ENCODE measurements at regions not wholly inside any gene's neighbourhood (a gene's known extent, or its start where the extent isn't known, plus 50 kb on each side); places are given as distances from the start of the nearest gene placed in this dataset.
A peak's percentile ranks its signal among the peaks of the same experiment; 100 is the strongest.

DNA sequence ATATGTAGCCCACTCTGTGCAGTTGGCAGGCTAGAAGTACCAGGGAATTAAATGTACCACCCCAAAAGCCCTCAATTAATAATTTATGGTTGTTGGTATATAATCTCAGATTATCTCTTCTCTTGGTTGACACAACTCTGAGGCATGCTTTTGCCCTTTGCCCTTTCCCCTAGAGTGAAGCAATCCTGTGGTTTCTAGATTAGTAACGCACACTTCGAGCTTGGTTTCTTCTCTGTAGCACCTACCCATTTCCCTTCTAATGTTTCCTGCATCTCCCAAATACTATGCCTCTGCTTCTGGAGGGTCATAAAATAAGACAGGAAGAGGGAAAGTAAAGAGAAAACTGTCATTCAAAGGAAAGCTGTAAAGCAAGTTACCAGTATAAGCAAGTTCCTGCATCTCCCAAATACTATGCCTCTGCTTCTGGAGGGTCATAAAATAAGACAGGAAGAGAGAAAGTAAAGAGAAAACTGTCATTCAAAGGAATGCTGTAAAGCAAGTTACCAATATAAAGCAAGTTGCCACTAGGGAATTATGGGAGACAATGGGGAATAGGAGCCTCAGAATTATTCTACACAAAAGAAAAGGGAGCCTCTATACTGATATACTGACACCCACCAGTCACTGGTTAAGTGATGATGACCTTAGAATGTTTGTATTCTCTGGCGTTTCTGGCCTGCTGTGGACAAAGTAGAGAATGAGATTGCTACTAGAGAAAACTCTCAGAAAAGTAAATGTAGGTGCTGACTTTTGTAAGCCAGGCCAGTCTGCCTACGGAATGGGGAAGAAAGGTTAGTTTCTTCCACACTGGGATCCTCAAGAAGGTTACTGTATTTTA is 862.6 kb upstream of the MAN1A1 start (continued):
- TF ChIP-seq HHEX (CRISPR knock-in tag; IDR thresholded peaks at IDR 0.05) (peak; percentile 85), WIZ (CRISPR knock-in tag; IDR thresholded peaks at IDR 0.05) (no peak), FOXK1 (CRISPR knock-in tag; IDR thresholded peaks at IDR 0.05; ENCODE audit: borderline replicate concordance, low read depth) (no peak), KDM5A (IDR thresholded peaks at IDR 0.05; ENCODE audit: borderline replicate concordance, low read length) (no peak), ZNF546 (CRISPR knock-in tag; conservative IDR thresholded peaks at IDR 0.05) (no peak), ZNF3 (CRISPR knock-in tag; IDR thresholded peaks at IDR 0.05) (no peak), FOSL2 (CRISPR knock-in tag; IDR thresholded peaks at IDR 0.05) (no peak; the same call in 1 of the 2 replicates), PCBP1 (IDR thresholded peaks at IDR 0.05; ENCODE audit: borderline replicate concordance, low read depth, low read length) (no peak)
- TF ChIP-seq, protein P1, sequence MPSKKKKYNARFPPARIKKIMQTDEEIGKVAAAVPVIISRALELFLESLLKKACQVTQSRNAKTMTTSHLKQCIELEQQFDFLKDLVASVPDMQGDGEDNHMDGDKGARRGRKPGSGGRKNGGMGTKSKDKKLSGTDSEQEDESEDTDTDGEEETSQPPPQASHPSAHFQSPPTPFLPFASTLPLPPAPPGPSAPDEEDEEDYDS (CRISPR knock-in tag; IDR thresholded peaks at IDR 0.05), result no peak
- TF ChIP-seq, protein P2, sequence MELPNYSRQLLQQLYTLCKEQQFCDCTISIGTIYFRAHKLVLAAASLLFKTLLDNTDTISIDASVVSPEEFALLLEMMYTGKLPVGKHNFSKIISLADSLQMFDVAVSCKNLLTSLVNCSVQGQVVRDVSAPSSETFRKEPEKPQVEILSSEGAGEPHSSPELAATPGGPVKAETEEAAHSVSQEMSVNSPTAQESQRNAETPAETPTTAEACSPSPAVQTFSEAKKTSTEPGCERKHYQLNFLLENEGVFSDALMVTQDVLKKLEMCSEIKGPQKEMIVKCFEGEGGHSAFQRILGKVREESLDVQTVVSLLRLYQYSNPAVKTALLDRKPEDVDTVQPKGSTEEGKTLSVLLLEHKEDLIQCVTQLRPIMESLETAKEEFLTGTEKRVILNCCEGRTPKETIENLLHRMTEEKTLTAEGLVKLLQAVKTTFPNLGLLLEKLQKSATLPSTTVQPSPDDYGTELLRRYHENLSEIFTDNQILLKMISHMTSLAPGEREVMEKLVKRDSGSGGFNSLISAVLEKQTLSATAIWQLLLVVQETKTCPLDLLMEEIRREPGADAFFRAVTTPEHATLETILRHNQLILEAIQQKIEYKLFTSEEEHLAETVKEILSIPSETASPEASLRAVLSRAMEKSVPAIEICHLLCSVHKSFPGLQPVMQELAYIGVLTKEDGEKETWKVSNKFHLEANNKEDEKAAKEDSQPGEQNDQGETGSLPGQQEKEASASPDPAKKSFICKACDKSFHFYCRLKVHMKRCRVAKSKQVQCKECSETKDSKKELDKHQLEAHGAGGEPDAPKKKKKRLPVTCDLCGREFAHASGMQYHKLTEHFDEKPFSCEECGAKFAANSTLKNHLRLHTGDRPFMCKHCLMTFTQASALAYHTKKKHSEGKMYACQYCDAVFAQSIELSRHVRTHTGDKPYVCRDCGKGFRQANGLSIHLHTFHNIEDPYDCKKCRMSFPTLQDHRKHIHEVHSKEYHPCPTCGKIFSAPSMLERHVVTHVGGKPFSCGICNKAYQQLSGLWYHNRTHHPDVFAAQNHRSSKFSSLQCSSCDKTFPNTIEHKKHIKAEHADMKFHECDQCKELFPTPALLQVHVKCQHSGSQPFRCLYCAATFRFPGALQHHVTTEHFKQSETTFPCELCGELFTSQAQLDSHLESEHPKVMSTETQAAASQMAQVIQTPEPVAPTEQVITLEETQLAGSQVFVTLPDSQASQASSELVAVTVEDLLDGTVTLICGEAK (IDR thresholded peaks at IDR 0.05), result no peak
- TF ChIP-seq, protein P2 (CRISPR knock-in tag; IDR thresholded peaks at IDR 0.05), result no peak
- TF ChIP-seq, protein P3, sequence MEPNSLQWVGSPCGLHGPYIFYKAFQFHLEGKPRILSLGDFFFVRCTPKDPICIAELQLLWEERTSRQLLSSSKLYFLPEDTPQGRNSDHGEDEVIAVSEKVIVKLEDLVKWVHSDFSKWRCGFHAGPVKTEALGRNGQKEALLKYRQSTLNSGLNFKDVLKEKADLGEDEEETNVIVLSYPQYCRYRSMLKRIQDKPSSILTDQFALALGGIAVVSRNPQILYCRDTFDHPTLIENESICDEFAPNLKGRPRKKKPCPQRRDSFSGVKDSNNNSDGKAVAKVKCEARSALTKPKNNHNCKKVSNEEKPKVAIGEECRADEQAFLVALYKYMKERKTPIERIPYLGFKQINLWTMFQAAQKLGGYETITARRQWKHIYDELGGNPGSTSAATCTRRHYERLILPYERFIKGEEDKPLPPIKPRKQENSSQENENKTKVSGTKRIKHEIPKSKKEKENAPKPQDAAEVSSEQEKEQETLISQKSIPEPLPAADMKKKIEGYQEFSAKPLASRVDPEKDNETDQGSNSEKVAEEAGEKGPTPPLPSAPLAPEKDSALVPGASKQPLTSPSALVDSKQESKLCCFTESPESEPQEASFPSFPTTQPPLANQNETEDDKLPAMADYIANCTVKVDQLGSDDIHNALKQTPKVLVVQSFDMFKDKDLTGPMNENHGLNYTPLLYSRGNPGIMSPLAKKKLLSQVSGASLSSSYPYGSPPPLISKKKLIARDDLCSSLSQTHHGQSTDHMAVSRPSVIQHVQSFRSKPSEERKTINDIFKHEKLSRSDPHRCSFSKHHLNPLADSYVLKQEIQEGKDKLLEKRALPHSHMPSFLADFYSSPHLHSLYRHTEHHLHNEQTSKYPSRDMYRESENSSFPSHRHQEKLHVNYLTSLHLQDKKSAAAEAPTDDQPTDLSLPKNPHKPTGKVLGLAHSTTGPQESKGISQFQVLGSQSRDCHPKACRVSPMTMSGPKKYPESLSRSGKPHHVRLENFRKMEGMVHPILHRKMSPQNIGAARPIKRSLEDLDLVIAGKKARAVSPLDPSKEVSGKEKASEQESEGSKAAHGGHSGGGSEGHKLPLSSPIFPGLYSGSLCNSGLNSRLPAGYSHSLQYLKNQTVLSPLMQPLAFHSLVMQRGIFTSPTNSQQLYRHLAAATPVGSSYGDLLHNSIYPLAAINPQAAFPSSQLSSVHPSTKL (CRISPR knock-in tag; IDR thresholded peaks at IDR 0.05), result peak; percentile 69
- TF ChIP-seq, protein P4, sequence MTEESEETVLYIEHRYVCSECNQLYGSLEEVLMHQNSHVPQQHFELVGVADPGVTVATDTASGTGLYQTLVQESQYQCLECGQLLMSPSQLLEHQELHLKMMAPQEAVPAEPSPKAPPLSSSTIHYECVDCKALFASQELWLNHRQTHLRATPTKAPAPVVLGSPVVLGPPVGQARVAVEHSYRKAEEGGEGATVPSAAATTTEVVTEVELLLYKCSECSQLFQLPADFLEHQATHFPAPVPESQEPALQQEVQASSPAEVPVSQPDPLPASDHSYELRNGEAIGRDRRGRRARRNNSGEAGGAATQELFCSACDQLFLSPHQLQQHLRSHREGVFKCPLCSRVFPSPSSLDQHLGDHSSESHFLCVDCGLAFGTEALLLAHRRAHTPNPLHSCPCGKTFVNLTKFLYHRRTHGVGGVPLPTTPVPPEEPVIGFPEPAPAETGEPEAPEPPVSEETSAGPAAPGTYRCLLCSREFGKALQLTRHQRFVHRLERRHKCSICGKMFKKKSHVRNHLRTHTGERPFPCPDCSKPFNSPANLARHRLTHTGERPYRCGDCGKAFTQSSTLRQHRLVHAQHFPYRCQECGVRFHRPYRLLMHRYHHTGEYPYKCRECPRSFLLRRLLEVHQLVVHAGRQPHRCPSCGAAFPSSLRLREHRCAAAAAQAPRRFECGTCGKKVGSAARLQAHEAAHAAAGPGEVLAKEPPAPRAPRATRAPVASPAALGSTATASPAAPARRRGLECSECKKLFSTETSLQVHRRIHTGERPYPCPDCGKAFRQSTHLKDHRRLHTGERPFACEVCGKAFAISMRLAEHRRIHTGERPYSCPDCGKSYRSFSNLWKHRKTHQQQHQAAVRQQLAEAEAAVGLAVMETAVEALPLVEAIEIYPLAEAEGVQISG (CRISPR knock-in tag; IDR thresholded peaks at IDR 0.05), result no peak
